ENCODE measurements at regions not wholly inside any gene's neighbourhood (a gene's known extent, or its start where the extent isn't known, plus 50 kb on each side); places are given as distances from the start of the nearest gene placed in this dataset.

GRCh38 chr6:119626884-119627619, 277.5 kb upstream of the MAN1A1 start:
- Histone ChIP-seq H2AFZ (ENCODE audit: low read depth, low read length) (no peak overlapping the region), H3K4me3 (ENCODE audit: low read length) (no peak overlapping the region), H3K27me3 (ENCODE audit: low read depth, low read length) (no peaks in the 10 kb centered on the region), H3K79me2 (ENCODE audit: low read length) (no peaks in the 10 kb centered on the region), H3K36me3 (replicated peaks; ENCODE audit: low read depth, low read length) (no peaks in the 10 kb centered on the region), H3K4me2 (ENCODE audit: low read length) (no peak overlapping the region), H3K9me3 (ENCODE audit: insufficient read depth, low read length) (no peaks in the 10 kb centered on the region), H3K9ac (ENCODE audit: low read length) (no peak overlapping the region), H3K27ac (ENCODE audit: low read length) (no peak overlapping the region), H3K4me1 (ENCODE audit: low read length) (no peaks in the 10 kb centered on the region), H4K20me1 (ENCODE audit: insufficient read depth, low read length) (no peaks in the 10 kb centered on the region)
- TF ChIP-seq, protein P1, sequence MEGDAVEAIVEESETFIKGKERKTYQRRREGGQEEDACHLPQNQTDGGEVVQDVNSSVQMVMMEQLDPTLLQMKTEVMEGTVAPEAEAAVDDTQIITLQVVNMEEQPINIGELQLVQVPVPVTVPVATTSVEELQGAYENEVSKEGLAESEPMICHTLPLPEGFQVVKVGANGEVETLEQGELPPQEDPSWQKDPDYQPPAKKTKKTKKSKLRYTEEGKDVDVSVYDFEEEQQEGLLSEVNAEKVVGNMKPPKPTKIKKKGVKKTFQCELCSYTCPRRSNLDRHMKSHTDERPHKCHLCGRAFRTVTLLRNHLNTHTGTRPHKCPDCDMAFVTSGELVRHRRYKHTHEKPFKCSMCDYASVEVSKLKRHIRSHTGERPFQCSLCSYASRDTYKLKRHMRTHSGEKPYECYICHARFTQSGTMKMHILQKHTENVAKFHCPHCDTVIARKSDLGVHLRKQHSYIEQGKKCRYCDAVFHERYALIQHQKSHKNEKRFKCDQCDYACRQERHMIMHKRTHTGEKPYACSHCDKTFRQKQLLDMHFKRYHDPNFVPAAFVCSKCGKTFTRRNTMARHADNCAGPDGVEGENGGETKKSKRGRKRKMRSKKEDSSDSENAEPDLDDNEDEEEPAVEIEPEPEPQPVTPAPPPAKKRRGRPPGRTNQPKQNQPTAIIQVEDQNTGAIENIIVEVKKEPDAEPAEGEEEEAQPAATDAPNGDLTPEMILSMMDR (IDR thresholded peaks at IDR 0.05; ENCODE audit: low read depth, low read length): no peak
- no peak for TF ChIP-seq EZH2phosphoT487 (IDR thresholded peaks at IDR 0.05; ENCODE audit: low read depth)

DNA sequence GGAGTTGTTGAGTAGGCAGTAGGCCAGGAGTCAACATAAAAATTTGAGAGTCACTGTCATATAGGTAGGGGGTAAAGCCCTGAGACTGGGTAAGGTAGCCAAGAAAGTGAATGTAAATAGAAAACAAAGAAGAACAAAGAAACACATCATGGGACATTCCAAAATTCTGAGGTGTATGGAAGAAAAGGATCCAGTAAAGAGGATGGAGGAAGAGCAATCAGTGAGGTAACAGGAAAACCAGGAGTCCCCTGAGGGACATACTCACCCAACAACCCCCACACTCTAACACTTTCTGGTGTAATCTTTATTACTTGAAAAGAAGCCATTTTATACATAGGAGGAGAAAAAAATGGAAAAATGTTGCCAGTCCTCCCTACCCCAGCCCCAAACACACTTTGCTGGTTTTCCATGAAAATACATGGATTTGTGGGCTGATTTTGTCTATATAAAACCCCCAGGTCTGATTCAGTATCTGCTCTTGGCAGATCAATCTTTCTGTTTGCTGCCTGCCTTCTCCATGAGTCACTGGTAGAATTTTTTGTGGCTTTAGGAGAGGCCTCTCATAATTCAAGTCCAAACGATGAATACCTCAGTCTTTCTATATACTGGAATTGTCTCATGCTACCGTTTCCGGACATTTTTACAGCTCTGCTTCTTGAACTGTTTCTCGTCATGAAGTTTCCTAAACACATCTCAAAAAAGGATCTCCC, 271.4 kb upstream of the MAN1A1 start:
- TF ChIP-seq, protein P1 (IDR thresholded peaks at IDR 0.05; ENCODE audit: low read depth, low read length): no peak
- TF ChIP-seq EZH2phosphoT487 (IDR thresholded peaks at IDR 0.05; ENCODE audit: low read depth): no peak
- H3K27ac ChIP-seq (ENCODE audit: low read length): no peak overlapping the region
- H3K9me3 ChIP-seq (ENCODE audit: insufficient read depth, low read length): no peaks in the 10 kb centered on the region
- no peak overlapping the region for H2AFZ ChIP-seq (ENCODE audit: low read depth, low read length)
- H3K4me3 ChIP-seq (ENCODE audit: low read length): no peak overlapping the region
- H3K4me1 ChIP-seq (ENCODE audit: low read length): 0 out of 2 replicates have a peak, but pooled peaks cover 4% of the 10 kb centered on the region
- H4K20me1 ChIP-seq (ENCODE audit: insufficient read depth, low read length): no peaks in the 10 kb centered on the region
- H3K9ac ChIP-seq (ENCODE audit: low read length): no peak overlapping the region
- no peak overlapping the region for H3K4me2 ChIP-seq (ENCODE audit: low read length)
- no peaks in the 10 kb centered on the region for H3K36me3 ChIP-seq (replicated peaks; ENCODE audit: low read depth, low read length)
- no peaks in the 10 kb centered on the region for H3K79me2 ChIP-seq (ENCODE audit: low read length)
- no peaks in the 10 kb centered on the region for H3K27me3 ChIP-seq (ENCODE audit: low read depth, low read length)

- H3K27me3 ChIP-seq (ENCODE audit: low read depth, low read length): no peaks in the 10 kb centered on the region
- H3K27ac ChIP-seq (ENCODE audit: low read length): no peak overlapping the region
- TF ChIP-seq, protein P1 (IDR thresholded peaks at IDR 0.05; ENCODE audit: low read depth, low read length): no peak
- TF ChIP-seq EZH2phosphoT487 (IDR thresholded peaks at IDR 0.05; ENCODE audit: low read depth): no peak
- H3K9me3 ChIP-seq (ENCODE audit: insufficient read depth, low read length): no peaks in the 10 kb centered on the region
- H3K9ac ChIP-seq (ENCODE audit: low read length): no peak overlapping the region
- H3K4me3 ChIP-seq (ENCODE audit: low read length): no peak overlapping the region
- H3K79me2 ChIP-seq (ENCODE audit: low read length): no peaks in the 10 kb centered on the region
- H2AFZ ChIP-seq (ENCODE audit: low read depth, low read length): no peak overlapping the region
- no peaks in the 10 kb centered on the region for H4K20me1 ChIP-seq (ENCODE audit: insufficient read depth, low read length)
- no peaks in the 10 kb centered on the region for H3K36me3 ChIP-seq (replicated peaks; ENCODE audit: low read depth, low read length)
- H3K4me1 ChIP-seq (ENCODE audit: low read length): peaks cover 8% of the 10 kb centered on the region; the same call in 1 of the 2 replicates
- no peak overlapping the region for H3K4me2 ChIP-seq (ENCODE audit: low read length)
Observed at GRCh38 chr6:119614138-119614537, 264.6 kb upstream of the MAN1A1 start.

DNA sequence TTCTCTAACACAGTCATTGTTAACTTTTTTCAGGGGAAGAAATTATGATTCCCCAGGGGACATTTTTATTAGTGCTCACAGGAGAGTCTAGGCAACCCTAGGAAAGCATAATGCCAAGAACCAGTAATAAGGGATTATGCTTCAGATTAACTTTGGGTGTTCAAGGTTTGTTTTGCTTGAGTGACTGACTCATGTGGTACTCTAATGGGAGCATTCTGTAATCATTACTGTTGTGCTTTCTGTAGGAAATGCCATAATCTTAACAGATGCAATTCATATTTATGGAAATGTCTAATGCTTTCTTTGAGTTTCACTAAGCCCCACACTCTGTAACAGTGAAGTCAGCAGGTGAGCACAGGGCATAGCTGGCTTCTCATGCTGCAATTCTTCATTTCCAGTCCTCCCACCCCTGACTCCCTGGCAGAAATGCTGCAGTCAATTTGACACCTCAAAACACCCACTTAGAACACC, 263.4 kb upstream of the MAN1A1 start:
- no peaks in the 10 kb centered on the region for H3K27me3 ChIP-seq (ENCODE audit: low read depth, low read length)
- no peak overlapping the region for H3K4me2 ChIP-seq (ENCODE audit: low read length)
- H3K9me3 ChIP-seq (ENCODE audit: insufficient read depth, low read length): no peaks in the 10 kb centered on the region
- H4K20me1 ChIP-seq (ENCODE audit: insufficient read depth, low read length): no peaks in the 10 kb centered on the region
- TF ChIP-seq, protein P1 (IDR thresholded peaks at IDR 0.05; ENCODE audit: low read depth, low read length): no peak
- no peak for TF ChIP-seq EZH2phosphoT487 (IDR thresholded peaks at IDR 0.05; ENCODE audit: low read depth)
- H3K27ac ChIP-seq (ENCODE audit: low read length): no peak overlapping the region
- H3K9ac ChIP-seq (ENCODE audit: low read length): no peak overlapping the region
- no peak overlapping the region for H2AFZ ChIP-seq (ENCODE audit: low read depth, low read length)
- H3K4me3 ChIP-seq (ENCODE audit: low read length): no peak overlapping the region
- peaks cover 8% of the 10 kb centered on the region; the same call in 1 of the 2 replicates for H3K4me1 ChIP-seq (ENCODE audit: low read length)
- no peaks in the 10 kb centered on the region for H3K79me2 ChIP-seq (ENCODE audit: low read length)
- H3K36me3 ChIP-seq (replicated peaks; ENCODE audit: low read depth, low read length): no peaks in the 10 kb centered on the region
